ENCODE measurements at regions not wholly inside any gene's neighbourhood (a gene's known extent, or its start where the extent isn't known, plus 50 kb on each side); places are given as distances from the start of the nearest gene placed in this dataset.
"Not testable (repeated sequence)": the region's sequence is repeated elsewhere in the genome, so short reads cannot be mapped to it uniquely, and the experiment has no call there.

DNA sequence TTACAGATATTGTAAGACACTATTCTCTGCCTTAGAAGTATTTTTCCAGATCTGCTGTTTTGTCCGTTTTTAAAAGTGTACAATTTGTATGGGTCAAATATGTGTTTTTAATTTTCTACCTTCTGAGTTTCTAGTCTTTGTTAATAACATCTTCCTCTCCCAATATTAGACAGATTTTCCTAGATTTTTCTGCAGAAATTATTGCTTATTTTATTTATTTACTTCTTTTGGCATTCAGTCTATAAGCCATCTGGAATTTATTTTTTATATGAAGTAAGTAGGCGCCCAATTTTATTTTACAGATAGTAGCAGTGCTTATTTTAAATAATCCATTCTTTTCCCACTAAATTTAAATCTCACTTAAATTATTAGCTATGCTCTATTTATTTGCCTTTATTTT, 103.1 kb upstream of the PLEKHG1 start:
- no peak for DNase-seq (ENCODE audit: low read depth)

DNA sequence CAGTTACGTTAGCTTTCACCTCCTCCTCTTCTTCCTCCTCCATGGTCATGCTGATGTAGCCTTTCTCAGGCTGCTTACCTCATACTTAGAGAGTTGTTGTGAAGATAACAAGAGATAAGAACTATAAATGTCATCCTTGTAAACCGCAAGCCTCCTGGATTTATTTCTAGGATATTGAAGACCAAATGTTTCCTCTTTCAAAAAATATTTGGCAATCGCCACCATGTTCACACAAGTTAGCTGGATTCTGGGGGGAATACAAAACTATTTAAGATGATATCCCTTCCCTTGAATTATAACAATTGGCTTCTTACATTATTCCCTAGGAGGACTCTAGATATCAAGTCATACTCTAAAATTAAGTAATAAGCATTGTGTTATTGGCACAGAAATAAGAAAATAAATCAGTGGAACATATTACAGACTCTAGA, 99.8 kb upstream of the PLEKHG1 start:
- no peak for DNase-seq (ENCODE audit: low read depth)

DNA sequence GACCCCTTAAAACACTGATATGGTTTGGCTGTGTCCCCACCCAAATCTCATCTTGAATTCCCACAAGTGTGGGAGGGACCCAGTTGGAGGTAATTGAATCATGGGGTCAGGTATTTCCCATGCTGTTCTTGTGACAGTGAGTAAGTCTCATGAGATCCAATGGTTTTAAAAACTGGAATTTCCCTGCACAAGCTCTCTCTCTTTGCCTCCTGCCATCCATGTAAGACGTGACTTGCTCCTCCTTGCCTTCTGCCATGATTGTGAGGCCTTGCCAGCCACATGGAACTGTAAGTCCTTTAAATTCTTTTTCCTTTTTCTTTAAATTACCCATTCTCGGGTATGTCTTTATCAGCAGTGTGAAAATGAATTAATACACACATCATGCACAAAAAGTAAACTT, 99.1 kb upstream of the PLEKHG1 start:
- not testable (repeated sequence) for DNase-seq (ENCODE audit: low read depth)

GRCh38 chr6:150503041-150503440, 96.6 kb upstream of the PLEKHG1 start:
- no peak for DNase-seq (ENCODE audit: low read depth)

GRCh38 chr6:150503586-150504339, 95.9 kb upstream of the PLEKHG1 start:
- no peak for DNase-seq (ENCODE audit: low read depth)

- DNase-seq (ENCODE audit: low read depth): not testable (repeated sequence)
Measured at GRCh38 chr6:150507361-150507760, 92.3 kb upstream of the PLEKHG1 start.

DNA sequence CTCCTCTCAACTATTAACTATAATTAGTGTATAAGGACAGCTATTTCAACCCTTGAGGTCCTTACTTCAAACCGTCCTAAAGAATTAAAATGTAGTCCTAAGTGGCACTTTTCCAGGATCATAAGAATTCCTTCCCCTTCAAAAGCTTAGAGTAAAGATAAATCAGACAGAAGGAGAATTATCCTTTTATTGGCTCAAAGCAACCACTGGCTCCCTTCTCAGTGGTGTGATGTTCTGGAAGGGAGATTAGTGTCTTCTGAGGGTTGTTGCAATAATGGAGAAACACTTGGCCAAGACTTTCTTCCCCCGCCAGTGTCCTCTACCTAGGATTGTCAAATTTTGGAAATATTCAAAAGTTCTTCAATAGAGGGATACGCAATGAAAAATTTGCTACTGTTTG, 89.1 kb upstream of the PLEKHG1 start:
- DNase-seq (ENCODE audit: low read depth): no peak

- no peak for DNase-seq (ENCODE audit: low read depth)
Measured at GRCh38 chr6:150511313-150511712, 88.4 kb upstream of the PLEKHG1 start.

GRCh38 chr6:150514806-150515380, 84.8 kb upstream of the PLEKHG1 start:
- no peak for DNase-seq (ENCODE audit: low read depth)

- no peak for DNase-seq (ENCODE audit: low read depth)
Measured at GRCh38 chr6:150516199-150516598, 83.5 kb upstream of the PLEKHG1 start.

GRCh38 chr6:150517175-150517574, 82.5 kb upstream of the PLEKHG1 start:
- DNase-seq (ENCODE audit: low read depth): no peak

DNA sequence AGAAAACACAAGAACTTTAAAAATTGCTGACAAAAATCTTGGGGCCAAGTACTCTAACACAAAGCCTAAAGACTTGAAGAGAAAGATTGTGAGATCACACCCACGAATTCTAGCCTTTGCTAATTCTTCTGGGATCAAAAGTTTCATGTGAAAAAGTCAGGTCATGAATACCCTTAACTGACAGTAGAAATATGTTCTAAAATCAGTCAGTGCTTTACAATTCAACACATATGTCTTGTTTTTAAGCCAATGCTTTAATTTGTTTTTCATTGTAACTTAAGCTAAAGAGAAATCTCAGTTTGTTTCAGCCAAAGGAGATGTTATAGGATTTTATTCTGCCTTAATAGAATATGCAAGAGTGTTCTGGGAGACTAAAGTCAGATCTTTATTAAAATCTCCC, 78.2 kb upstream of the PLEKHG1 start:
- no peak for DNase-seq (ENCODE audit: low read depth)

GRCh38 chr6:150523216-150523615, 76.5 kb upstream of the PLEKHG1 start:
- DNase-seq (ENCODE audit: low read depth): not testable (repeated sequence)

- DNase-seq (ENCODE audit: low read depth): no peak
Measured at GRCh38 chr6:150525300-150525699, 74.4 kb upstream of the PLEKHG1 start.

GRCh38 chr6:150527100-150527499, 72.6 kb upstream of the PLEKHG1 start:
- DNase-seq (ENCODE audit: low read depth): no peak

DNA sequence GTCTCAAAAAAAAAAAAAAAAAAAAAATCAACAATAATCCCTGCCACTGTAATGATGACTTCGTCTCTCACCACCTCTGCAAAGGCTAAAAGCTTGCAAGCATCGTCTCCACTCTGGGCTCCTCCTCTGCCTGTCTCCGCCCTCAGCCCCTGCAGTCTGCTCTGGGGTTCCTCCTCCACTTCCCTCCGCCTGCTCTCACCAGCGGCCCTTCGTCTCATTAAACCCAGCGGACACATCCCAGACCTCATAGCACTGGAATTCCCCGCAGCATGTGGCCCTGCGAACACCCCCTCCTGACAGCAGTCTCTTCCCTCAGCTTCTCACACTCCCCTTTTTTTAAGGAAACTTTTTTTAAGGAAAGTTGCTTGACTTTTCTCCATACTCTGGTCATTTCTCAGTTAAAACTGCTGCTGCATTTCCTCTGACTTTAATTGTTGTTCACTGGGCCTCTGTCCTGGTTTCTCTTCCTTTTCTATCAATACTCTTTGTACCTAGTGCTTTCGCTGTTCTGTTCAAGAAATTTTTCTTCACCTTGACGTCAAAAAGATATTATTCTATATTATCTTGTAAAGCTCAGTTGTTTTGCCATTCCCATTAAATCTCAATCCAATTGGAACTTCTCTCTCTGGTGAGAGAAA, 70.9 kb upstream of the PLEKHG1 start:
- DNase-seq (ENCODE audit: low read depth): no peak

- DNase-seq (ENCODE audit: low read depth): no peak
Measured at GRCh38 chr6:150529646-150530045, 70.0 kb upstream of the PLEKHG1 start.

DNA sequence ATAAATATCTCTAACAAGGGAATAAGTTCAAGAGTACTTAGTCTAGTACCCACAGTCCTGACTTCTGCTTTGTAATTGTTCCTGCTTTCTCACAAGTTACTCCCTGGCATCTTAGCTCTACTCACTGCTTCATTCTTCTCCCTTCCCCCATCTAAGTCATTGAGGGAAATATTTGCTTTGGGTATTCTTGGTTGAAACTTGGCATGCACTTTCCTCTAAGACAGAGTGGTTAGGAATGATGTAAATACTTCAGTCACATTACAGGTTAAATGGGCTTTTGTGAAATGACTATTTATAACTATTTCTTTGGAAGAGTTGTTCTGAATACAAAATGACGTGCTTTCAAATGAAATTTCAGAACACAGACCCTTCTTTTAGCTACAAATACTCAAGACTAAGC, 67.7 kb upstream of the PLEKHG1 start:
- DNase-seq (ENCODE audit: low read depth): no peak

GRCh38 chr6:150534553-150534952, 65.1 kb upstream of the PLEKHG1 start:
- DNase-seq (ENCODE audit: low read depth): no peak

GRCh38 chr6:150535151-150535804, 64.4 kb upstream of the PLEKHG1 start:
- DNase-seq (ENCODE audit: low read depth): no peak

DNA sequence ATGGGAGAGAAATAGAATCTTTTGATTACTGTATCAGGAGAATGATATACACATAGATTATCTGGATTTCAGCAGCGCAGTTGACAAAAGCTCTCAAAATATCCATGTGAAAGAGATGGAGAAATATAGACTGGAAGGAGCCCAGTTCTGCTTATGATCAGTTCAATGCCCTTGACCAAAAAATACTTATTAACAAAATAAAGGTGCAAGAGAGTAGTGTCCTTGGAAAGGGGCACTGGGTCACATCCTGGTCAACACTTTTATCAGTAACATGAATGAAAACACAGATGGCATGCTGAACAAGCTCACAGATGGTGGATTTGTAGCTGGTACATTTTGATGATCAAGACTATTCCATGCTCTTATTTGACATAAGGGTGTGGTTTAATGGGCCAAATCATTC, 63.9 kb upstream of the PLEKHG1 start:
- DNase-seq (ENCODE audit: low read depth): no peak

- no peak for DNase-seq (ENCODE audit: low read depth)
Measured at GRCh38 chr6:150536835-150537234, 62.9 kb upstream of the PLEKHG1 start.

DNA sequence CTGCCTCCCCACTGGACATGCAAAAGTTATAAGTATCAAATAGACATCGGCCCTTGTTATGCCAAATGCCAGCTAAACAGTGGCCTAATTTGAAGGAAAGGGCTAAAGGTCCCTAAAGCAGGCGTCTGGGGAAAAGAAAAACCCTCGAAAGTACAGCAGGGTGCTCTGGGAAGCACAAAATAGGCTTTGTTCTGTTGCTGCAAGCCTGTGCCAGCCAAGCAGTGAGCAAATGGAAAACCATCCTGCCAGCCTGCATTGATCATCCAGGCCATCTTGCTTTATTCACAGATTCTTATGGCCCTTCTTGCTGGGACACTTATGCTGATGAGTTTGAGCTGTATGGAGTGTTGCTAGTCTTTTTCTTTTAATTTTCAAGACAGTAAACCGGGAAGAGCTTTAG, 62.2 kb upstream of the PLEKHG1 start:
- DNase-seq (ENCODE audit: low read depth): no peak

Data from ELR (cell line).